CD4-positive, alpha-beta T cell treated with Interleukin-15 for 4 hours (primary cell): ENCODE measurements at regions not wholly inside any gene's neighbourhood (a gene's known extent, or its start where the extent isn't known, plus 50 kb on each side); places are given as distances from the start of the nearest gene placed in this dataset.

Experiments used
- DNase-seq: peaks from one replicate; pipeline ENCODE4 v3.0.0-alpha.2; 2020; ENCODE audit warnings: low spot score

DNA sequence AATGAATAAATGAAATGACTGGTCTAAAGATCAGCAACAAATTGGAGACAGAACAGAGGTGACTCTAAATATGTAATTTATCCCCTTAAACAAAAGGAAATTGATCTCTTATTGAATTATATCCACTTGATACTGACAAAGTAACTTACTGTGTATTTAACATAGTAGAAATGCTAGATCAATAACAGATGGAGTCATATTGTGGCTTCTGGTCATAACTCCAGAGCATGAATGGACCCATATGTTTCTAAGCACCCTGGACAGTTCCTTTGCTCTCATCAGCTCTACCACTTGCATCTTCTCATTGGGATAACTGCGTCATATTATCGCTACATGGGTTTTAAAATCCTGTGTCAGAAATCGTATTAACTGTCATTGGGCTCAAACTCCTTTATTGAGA lies 222.3 kb downstream of the ETS1 start:
- DNase-seq = peak; percentile 28

DNA sequence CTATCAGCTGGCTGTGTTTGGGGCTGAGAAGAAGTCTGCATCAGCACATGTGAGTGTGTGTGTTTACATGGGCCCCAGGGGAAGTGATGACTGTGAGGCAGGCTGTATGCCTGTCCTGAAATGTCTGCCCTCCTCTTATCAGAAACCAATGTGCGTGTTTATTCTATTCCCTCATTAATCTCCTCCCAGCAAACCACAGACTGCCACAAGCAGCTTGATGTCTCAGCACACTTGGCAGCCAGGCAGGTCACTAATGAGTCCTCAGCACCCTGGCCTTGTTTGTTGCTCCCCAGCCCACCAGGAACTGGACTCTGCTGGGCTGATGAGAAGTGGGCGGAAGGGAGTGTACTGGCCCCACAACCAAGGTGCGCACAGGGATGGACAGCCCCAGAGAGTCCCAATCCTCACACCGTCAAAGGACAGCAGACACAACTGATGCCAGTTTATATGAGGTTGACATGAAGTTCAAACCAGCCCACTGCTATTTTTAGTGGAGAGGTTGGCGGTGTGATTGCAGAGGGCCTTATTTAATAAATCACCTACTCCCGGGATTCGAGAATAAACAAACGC lies 225.8 kb downstream of the ETS1 start:
- DNase-seq = peak; percentile 36

GRCh38 chr11:128359515-128359914 lies 227.8 kb downstream of the ETS1 start:
- no peak for DNase-seq

GRCh38 chr11:128357073-128357472 lies 230.3 kb downstream of the ETS1 start:
- DNase-seq = no peak

DNA sequence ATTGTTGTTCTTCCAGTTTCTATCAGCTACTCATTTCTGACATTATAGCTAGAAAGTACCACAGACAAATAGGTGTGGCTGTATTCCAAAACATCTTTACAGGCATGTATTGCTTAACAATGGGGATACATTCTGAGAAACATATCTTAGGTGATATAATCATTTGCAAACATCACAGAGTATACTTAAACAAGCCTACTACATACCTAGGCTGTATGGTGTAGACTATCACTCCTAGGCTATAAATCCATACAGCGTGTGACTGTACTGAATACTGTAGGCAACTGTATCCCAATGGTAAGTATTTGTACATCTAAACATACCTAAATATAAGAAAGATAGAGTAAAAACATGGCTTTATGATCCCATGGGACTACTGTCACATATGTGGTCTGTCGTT lies 231.8 kb downstream of the ETS1 start:
- no peak for DNase-seq

GRCh38 chr11:128354476-128354875 lies 232.9 kb downstream of the ETS1 start:
- no peak for DNase-seq

DNA sequence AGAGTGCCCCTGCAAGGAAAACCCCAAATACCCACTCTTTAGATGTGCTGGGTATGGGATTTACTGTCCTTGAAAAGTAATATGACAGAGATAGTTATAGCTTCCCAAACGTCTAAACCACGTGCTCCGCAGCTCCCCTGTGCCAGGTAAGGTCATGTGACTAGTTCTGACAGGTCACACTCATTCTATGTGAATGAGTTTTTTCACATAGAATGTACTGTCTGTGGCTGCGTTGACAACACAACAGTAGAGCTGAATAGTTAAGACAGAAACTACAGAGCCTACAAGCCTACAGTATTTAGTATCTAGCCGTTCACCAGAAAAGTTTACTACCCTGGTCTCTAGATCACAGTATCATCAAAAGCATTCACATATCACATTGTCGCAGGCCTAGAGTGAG lies 236.2 kb downstream of the ETS1 start:
- DNase-seq = no peak

DNA sequence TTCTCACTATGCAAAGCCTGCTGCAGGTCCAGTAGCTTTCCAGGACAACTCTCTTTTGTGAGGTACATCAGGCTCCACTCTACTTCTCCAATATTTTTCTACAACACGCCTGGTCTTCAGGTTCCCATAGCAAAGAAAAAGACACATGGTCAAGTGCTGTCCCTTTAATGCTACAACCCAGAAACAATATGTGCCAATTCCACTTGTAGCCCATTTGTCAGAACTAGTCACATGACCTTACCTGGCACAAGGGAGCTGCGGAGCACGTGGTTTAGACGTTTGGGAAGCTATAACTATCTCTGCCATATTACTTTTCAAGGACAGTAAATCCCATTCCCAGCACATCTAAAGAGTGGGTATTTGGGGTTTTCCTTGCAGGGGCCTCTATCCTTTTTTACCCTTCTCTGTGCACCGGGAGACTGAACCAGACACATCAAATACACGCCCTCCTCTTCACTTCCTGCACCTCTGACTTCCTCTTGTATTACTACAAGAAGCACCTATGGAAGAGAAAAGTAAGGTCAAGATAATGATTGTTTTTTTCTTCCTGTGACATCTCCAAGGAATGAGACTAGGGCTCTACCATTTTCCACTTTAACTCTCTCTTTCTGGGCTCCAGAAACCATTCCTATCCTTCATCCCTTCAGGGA lies 237.6 kb downstream of the ETS1 start:
- DNase-seq = no peak

DNA sequence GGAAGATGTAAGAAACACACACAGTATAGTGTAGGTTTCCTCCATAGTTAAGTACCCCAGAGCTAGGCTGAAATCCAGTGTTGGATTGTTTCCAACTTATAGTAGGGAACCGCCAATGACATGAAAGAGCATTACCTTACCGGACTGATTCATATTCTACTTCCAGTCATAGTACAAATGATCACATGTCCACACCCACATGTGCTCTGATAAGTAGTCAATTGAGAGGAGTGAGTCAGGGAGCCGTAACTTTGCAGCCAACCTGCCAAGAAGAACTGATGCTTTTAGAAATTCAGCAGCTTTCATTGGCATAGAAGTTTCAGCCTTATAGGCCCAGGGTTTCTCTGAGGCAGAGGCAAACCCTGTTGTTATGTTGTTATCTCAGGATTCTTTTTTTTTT lies 240.6 kb downstream of the ETS1 start:
- peak; percentile 74 for DNase-seq

GRCh38 chr11:128345316-128345715 lies 242.0 kb downstream of the ETS1 start:
- DNase-seq = peak; percentile 81

GRCh38 chr11:128343870-128344269 lies 243.5 kb downstream of the ETS1 start:
- no peak for DNase-seq

DNA sequence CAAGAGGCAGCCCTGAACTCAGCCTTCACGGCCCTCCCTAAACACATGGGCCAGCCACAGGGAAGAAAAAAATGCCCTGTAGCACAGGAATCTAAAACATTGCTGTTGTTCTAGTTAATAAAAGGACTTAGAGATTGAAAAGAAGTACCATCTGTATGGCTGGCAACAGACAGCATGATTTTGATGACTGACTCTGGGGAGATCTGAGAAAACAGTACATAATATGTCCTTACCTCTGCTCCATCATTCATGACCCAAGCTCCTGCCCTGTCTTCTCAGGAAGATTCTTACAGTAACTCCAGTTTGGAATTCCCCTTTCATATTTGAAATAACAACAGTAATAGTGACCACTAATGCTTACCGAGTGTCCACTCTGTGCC lies 244.2 kb downstream of the ETS1 start:
- no peak for DNase-seq

GRCh38 chr11:128342511-128343134 lies 244.7 kb downstream of the ETS1 start:
- peak; percentile 81 for DNase-seq

GRCh38 chr11:128341280-128342248 lies 245.8 kb downstream of the ETS1 start:
- DNase-seq = peak; percentile 80

DNA sequence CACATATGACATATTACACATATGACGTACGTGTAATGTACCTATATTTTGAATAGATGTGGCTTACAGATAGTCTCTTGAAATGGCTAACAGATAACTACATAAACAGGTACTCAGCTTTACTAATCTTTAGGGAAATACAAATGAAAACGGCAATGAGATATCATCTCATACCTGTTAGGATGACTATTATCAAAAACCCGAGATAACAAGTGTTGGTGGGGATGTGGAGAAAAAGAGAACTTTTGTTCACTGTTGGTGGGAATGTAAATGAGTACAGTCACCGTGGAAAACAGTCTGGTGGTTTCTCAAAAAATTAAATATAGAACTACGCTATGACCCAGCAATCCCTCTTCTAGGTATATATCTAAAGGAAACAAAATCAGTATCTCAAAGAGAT lies 247.6 kb downstream of the ETS1 start:
- DNase-seq = peak; percentile 53

DNA sequence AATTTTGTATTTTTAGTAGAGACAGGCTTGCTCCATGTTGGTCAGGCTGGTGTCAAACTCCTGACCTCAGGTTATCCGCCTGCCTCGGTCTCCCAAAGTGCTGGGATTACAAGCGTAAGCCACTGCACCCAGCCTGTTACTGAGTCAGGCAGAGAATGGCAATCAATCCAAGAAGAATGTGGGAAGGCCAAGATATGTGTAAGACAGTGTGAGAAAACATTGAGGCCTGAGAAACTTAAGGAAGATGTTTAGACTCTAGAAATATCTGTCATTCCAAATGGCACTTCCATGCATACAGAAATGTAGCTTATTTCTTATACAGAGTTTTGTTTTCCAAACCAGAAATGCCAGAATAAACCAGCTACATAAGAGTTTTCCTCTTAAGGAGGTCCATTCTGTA lies 248.5 kb downstream of the ETS1 start:
- DNase-seq = no peak

GRCh38 chr11:128336203-128336602 lies 251.2 kb downstream of the ETS1 start:
- DNase-seq = no peak

DNA sequence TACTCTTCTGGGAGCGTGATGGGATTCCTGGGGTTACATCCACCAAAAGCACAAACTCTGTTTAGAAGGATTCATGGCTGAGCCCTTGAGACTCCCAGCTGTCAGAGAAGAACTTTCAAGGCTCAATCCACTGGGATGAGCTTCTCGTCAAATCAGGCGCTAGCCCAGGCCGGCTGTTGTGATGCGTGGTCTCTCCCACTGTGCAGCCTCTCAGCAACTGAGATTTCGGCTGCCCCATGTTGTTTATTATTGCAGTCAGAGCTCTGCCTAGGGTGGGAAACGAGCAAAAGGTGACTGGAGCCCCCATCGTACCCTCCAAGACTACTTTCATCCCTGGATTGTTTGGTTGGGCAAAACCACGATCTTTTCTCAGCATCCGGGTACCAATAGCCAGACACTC lies 251.6 kb downstream of the ETS1 start:
- DNase-seq = no peak

DNA sequence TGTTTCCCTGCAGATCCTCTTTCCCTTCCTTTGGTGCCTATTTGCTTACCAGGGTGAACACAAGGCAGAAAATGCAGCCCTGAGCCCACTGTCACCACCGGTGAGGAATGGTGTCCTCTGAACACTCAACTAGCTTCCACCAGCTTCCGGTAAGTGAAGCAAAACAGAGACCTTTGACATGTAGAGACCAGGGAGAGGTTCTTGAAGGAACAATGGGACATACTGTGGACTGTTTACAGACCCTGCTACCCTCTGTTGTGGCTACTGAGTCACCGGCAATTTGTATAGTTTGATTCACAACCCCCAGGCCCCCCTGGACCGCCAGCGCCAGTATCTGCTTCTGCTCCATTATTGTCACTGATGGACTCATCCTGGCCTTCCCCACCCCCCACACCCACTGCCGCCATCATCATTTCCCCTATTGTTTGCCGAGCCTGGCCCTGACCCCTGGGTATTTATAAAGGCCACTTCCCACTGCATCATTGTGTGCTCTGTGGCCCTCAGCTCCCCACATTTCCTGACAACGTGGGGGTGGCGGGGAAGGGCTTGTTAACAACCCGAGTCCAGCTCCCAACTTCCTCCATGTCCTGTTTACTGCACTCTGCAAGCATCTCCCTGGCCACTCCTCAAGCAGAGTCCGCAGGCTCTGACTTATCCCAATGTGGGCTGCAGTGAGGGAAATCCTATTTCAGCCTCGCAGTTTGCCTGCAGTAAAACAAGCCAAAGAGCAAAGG lies 252.9 kb downstream of the ETS1 start:
- DNase-seq = no peak

GRCh38 chr11:128331317-128331716 lies 256.0 kb downstream of the ETS1 start:
- peak; percentile 74 for DNase-seq

DNA sequence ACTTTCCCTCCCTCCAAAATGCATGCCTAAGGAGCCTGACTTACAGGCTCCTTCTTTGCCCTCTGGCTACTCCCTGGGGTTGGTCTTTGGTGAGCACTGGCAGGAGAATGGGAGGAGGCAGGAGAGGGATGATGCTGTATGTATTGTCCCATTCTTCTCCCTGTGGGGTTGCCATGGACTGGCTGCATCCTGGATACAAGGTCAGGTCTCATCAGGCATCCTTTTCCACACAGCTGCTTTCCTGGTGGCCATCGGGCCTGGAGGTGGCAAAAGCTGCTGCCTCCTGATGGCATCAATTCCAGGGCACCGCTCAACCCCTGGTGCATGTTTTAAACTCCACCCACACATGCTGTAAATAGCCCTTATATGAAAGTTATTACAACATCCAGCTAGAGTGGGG lies 257.2 kb downstream of the ETS1 start:
- DNase-seq = no peak
